Limb (tissue), 2 donors: ENCODE measurements at regions not wholly inside any gene's neighbourhood (a gene's known extent, or its start where the extent isn't known, plus 50 kb on each side); places are given as distances from the start of the nearest gene placed in this dataset.
"Not testable (repeated sequence)": the region's sequence is repeated elsewhere in the genome, so short reads cannot be mapped to it uniquely, and the experiment has no call there.

Experiments
- DNase-seq, 2 donors: peaks; one replicate each; pipeline ENCODE4 v3.0.0-alpha.2; 2016; ENCODE audit errors: extremely low spot score in 2 of 2

- DNase-seq = no peak
Measured at GRCh38 chr21:27362249-27362648, 395.4 kb upstream of the ADAMTS5 start.

DNA sequence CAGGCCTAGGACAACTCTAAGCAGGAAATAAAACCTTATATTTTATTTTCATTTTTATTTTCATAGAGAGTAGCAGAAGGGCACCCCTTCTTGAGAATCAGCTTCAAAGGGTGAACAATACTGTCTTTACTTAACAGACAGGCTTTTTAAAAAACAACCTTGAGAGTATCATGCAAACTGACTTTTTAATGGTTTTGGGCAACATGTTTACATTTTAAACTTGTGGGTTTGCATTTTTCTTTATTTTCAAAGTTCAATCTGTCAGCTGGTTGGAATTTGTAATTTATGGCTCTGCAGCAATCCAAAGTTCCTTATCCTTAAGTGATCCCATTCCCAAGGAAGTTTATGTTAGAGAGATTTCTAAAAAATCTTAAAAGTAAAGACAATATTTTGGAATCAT lies 392.3 kb upstream of the ADAMTS5 start:
- DNase-seq = no peak

DNA sequence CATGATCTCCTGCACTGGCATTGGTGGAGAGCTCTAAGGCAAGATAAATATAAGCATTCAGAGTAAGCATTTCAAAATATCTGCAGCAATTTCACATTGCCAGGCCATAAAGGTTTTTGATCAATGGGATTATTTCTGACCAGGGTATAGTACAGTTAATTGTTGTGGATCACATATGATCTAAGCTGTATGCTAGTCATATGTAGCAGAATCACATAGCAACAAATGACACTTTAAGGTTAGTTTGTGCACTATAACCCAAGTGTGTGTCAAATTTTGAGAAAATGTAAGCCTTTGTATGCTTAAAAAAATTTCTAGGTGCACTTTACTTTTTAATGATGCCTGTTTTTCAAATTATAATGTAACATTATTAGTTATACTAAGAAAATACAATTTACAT lies 386.0 kb upstream of the ADAMTS5 start:
- DNase-seq = no peak

GRCh38 chr21:27346041-27346448 lies 379.2 kb upstream of the ADAMTS5 start:
- no peak for DNase-seq

DNA sequence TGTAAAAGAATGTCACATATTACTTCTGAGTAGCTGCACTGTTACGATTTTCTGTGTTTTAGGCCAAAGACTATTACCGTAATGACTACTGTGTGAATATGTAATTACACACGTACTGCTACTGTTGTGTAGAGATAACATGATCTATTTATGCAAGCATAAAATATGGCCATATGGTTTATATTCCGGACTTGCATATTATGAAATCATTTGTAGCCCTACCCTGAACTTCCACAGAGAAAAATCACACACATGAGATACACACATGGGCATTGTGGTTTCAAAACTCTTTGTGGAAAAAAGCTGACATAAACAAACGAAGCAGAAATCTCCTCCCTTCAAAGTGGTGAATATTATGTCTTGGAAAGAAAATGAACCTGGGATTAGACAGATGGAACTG lies 373.0 kb upstream of the ADAMTS5 start:
- DNase-seq = no peak

DNA sequence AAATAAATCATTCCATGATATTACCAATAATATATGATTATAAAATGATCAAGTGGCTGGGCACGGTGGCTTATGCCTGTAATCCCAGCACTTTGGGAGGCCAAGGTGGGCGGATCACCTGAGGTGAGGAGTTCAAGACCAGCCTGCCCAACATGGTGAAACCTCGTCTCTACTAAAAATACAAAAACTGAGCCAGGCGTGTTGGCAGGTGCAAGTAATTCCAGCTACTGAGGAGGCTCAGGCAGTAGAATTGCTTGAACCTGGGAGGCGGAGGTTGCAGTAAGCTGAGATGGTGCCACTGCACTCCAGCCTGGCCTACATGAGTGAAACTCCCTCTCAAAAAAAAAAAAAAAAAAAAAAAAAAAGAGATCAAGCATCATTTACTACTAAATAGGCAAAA lies 371.1 kb upstream of the ADAMTS5 start:
- not testable (repeated sequence) for DNase-seq

- no peak for DNase-seq
Measured at GRCh38 chr21:27333096-27333495, 366.2 kb upstream of the ADAMTS5 start.

DNA sequence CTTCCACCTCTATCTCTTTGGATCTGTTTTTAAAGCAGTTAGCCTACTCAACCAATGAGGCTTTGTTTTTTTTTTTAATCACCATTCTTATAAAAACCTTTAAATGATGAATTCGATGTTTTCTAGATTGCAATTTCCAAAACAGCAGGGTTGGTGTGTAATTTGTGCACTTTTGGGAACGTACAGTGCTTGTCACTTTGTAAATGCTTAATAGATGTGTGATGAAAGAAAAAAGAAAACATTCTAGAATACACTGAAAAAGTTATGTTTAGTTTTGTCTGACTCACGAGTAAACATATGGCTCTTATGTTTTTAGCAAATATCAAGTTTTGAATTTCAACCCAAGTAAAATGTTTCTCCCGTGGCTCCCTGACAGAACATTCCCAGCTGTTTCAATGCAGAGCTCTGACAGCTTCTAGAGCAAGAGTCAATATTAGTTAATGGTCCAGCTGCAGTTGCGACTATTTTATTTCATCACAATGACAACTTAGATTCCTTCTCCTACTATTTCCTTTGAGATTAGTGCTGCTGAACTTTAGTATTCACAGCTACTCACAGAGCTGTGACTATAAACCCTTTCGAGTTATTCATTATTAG lies 362.5 kb upstream of the ADAMTS5 start:
- peak in 1 of 2 donors; percentile 47 for DNase-seq

DNA sequence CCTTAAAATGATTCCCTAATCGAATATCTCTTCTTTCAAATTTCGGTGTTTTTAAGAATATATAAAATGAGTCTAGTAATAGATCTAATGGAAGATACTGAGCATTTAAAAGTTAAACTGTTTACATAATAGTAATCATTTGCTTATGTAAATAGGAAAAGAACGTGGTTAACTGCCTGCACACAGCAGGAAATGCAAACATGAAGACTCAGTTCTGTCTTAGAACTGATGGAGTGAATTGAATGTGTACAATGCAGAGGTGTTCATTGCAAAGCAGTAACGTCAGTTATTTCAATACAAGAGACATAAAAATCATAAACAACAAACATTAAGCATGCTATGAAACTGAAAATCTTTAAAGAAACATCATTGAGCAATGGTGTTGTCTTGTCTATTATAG lies 359.4 kb upstream of the ADAMTS5 start:
- no peak for DNase-seq

DNA sequence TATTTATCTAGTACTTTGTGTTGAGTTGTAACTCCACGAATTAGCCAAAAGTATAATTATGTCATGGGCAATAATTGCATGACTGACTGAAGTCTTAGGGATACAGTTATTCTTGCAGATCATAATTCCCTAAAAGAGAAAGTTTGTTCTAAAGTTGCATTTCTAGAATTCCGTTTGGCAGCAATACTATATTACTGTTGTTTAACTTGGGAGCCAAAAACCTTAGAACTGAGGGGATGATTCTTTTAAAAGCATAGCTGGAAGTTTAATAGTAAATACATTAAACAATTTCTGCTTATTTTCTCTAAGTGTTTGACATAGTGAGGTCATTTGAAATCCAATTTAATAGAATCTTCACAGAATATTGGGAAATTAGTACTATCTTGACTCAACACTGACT lies 356.4 kb upstream of the ADAMTS5 start:
- DNase-seq = no peak

DNA sequence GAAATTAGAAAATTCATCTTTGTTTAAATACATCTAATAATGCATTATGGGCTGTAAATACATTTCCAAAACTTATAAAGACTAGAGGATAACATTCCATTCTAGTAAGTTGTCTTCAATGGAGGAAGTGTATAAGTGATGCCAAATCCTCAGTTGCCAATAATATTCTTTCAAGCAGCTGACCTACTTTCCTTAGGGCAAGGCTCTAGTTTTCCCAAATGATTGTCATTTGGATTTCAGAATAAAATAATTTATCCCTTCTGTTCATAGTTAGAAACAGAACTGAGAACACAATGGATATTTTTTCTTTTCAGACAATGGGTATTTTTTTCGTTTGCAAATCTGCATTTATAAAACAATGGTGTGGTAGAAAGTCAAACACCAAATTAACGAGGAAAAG lies 354.9 kb upstream of the ADAMTS5 start:
- DNase-seq = no peak

DNA sequence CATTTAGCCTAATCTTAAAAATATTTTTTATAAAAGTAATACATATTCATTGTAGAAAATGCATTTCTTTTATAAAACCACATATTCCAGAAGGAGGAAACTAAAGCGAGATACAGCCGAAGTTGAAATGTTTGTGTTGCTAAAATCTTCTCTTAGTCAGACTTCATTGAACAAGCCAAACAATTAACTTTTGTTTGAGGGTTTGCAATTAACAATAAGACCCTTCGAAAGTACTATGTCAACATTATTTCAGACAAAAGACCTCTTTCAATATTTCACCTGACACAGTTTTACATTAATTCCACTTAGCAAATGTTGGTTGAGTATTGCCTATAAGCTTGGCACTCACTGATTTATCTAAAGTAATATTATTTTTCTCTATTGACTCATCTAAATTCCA lies 354.0 kb upstream of the ADAMTS5 start:
- DNase-seq = no peak

DNA sequence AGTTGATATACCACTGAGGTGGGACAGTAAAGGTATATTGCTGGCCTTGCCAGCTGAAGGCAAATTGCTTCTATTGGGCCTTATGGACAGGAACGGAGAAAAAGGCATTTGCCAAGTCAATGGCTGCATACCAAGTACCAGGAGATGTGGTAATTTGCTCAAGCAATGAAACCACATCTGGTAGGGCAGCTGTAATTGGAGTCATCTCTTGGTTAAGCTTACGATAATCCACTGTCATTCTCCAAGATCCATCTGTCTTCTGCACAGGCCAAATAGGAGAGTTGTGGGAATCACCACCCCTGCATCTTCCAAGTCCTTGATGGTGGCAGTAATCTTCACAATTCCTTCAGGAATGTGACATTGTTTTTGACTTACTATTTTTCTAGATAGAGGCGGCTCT lies 350.7 kb upstream of the ADAMTS5 start:
- not testable (repeated sequence) for DNase-seq

DNA sequence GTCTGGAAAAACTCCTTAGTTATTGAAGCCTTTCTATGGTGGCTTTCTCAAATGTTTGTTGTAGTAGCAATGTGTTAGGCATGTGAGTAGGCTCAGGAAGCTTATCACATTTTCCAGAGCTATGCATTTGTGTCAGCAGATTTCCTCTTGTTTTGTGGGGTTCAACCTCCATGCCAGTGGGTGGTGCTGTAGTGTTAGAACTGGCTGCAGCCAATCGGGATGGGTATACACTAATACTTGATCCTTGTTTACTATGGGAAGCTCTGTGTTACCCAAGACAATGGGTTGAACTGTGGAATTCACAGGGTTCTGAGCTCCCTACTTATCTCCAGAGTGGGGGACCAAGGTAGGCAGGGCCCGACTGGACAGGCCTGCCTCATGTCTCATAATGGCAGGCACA lies 348.5 kb upstream of the ADAMTS5 start:
- DNase-seq = no peak

DNA sequence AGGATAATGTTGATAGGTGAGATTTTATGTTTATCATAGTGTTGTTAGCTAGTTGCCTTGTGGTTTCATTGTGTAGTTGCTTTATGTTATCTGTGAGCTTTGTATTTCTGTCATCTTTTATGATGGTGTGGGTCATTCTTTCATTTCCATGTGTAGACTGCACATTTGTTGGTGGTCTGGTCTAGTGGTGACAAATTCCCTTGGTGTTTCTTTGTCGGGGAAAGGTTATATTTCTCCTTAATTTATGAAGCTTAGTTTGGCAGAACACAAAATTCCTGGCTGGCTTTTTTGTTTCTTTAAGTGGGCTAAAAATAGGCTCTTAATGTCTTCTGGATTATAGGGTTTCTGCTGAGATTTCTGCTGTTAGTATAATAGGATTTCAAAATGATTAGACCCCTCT lies 347.2 kb upstream of the ADAMTS5 start:
- DNase-seq = no peak

GRCh38 chr21:27306791-27307775 lies 340.2 kb upstream of the ADAMTS5 start:
- peak in 1 of 2 donors; percentile 62 for DNase-seq

- DNase-seq = no peak
Measured at GRCh38 chr21:27306206-27306605, 339.3 kb upstream of the ADAMTS5 start.

DNA sequence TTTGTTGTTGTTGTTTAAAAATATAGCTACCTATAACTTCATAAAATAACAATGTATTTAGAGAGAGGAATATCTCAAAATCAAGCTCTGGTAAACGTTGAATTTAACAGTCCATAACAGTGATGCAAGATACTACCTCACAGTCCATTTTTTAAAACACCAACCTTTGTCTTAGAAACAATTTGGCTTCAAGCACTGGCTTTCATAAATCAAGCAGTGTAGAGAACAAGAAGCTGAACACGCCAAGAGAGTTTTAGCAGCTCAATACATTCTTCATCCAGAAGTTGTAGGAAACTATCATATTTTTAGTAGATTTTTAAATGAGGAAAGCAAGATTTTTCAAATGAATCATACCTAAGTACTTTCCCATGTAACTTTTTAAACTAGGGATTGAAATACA lies 334.3 kb upstream of the ADAMTS5 start:
- peak in 1 of 2 donors; percentile 42 for DNase-seq

GRCh38 chr21:27300770-27301169 lies 333.9 kb upstream of the ADAMTS5 start:
- DNase-seq = no peak

DNA sequence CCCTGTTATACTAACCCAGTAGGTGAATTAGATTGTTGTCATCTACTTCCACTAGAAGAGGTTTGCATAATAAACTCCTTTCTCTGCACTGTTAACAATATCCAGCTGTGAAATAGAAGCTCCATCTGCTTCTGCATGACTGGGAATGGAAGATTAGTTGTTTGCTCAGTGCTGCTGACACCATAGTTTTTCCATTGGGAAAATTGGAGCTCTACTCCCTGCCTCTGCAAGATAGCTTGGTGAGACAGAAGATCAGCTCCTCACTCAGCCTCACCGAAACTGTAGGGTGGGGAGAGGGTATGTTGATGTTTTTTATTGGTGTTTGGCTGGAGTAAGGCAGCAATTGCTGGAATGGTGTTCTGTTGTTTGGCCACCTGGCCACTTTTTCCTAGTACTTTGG lies 331.6 kb upstream of the ADAMTS5 start:
- no peak for DNase-seq

DNA sequence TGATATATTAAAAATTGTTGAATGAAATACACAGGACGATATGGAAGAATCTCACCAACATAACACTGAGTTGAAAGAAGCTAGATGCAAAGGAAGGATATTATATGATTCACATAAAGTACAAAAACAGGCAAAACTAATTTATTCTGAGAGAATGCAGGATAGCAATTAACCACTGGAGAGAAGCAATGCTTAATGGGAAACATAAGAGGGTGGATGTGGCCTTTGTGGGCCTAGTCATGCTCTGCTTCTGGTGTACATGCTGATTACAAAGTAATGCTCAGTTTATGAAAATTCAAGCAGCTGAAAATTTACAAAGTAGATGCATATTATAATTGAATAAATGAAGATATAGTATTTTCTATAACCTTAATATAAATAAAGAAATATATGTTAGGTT lies 326.4 kb upstream of the ADAMTS5 start:
- DNase-seq = no peak

DNA sequence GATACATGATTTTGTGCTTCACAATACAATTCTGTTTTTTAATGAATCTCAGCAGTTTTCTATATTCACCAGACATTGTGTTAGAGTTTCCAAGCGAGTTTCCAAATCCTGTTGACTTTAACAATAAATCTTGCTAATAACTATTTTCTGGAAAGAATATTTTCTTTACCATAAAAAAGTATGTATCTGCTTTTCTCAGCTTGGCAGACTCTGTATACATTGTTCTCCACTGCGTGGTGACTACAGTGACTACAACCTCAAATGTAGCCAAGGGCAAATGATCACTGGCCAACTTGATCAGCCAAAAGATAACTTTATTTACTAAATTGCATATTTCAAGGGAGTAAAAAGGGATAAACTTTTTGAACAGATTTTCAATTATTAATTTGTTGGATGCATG lies 325.9 kb upstream of the ADAMTS5 start:
- DNase-seq = peak in 1 of 2 donors; percentile 62

DNA sequence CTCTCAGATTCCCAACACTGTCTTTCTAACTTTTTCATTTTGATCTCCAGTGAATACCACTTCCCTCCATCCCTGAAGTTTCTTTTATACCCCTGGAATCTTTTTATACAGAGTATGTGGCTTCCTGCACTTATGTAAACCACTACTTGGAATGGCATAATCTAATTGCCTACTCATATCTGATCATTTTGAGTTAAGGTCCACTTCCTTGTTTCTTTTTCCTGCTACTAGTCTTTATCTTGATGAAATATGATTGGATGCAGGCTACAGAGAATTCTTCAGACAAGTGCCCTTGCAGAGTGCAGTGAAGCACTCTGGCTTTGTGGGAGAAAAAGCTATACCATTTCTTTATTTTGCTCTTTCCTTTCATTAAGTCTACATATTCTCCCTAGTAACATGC lies 325.3 kb upstream of the ADAMTS5 start:
- no peak for DNase-seq
